Uterus (tissue), 2 donors: ENCODE measurements at regions not wholly inside any gene's neighbourhood (a gene's known extent, or its start where the extent isn't known, plus 50 kb on each side); places are given as distances from the start of the nearest gene placed in this dataset.

ENCODE experiments used
- CTCF ChIP-seq, 4 experiments: fragments of 200-600 bp in 2 of 4; fragments of 450-650 bp in 2 of 4; sonication (generic) in 2 of 4; IDR thresholded peaks; one replicate each; pipeline ENCODE4 v1.5.1; 2016 to 2019; ENCODE audit warnings: antibody characterized with exemption in 4 of 4, mild to moderate bottlenecking in 2 of 4, moderate library complexity in 1 of 4
- POLR2A ChIP-seq, 2 donors: fragments of 450-650 bp; IDR thresholded peaks; one replicate each; pipeline ENCODE4 v1.6.1; 2016; ENCODE audit warnings: antibody characterized with exemption in 2 of 2, mild to moderate bottlenecking in 1 of 2, moderate library complexity in 1 of 2

GRCh38 chrX:13936521-13937225 is 93.0 kb downstream of the GEMIN8 start:
- TF ChIP-seq CTCF (IDR thresholded peaks at IDR 0.05) = no peak
- TF ChIP-seq POLR2A (IDR thresholded peaks at IDR 0.05) = no peak
